Muscle layer of colon (tissue), 2 donors: ENCODE measurements at regions not wholly inside any gene's neighbourhood (a gene's known extent, or its start where the extent isn't known, plus 50 kb on each side); places are given as distances from the start of the nearest gene placed in this dataset.

Source experiments
- H3K27ac ChIP-seq: one replicate; pipeline ENCODE4 v1.7.0; 2013; ENCODE audit warnings: low read depth, mild to moderate bottlenecking, low read length, moderate library complexity
- H3K27me3 ChIP-seq, 2 donors: one replicate each; pipeline ENCODE4 v1.7.0; 2013; ENCODE audit warnings: low read length in 2 of 2, mild to moderate bottlenecking in 2 of 2; ENCODE audit not compliant: insufficient read depth in 2 of 2, control insufficient read depth in 1 of 2
- H3K36me3 ChIP-seq: one replicate; pipeline ENCODE4 v1.7.0; 2013; ENCODE audit warnings: mild to moderate bottlenecking, low read length; ENCODE audit not compliant: insufficient read depth
- H3K4me1 ChIP-seq: one replicate; pipeline ENCODE4 v1.7.0; 2013; ENCODE audit warnings: mild to moderate bottlenecking, low read length; ENCODE audit not compliant: insufficient read depth
- H3K4me3 ChIP-seq, 2 donors: one replicate each; pipeline ENCODE4 v1.7.0; 2013; ENCODE audit warnings: low read length in 2 of 2, low read depth in 1 of 2, mild to moderate bottlenecking in 1 of 2, moderate library complexity in 1 of 2
- H3K9ac ChIP-seq: one replicate; pipeline ENCODE4 v1.7.0; 2013; ENCODE audit warnings: low read length
- H3K9me3 ChIP-seq: one replicate; pipeline ENCODE4 v1.7.0; 2013; ENCODE audit warnings: mild to moderate bottlenecking, low read length
- donor health status: abdominal sarcoma.
- donor health status: Adenocarcinoma of cecum.

DNA sequence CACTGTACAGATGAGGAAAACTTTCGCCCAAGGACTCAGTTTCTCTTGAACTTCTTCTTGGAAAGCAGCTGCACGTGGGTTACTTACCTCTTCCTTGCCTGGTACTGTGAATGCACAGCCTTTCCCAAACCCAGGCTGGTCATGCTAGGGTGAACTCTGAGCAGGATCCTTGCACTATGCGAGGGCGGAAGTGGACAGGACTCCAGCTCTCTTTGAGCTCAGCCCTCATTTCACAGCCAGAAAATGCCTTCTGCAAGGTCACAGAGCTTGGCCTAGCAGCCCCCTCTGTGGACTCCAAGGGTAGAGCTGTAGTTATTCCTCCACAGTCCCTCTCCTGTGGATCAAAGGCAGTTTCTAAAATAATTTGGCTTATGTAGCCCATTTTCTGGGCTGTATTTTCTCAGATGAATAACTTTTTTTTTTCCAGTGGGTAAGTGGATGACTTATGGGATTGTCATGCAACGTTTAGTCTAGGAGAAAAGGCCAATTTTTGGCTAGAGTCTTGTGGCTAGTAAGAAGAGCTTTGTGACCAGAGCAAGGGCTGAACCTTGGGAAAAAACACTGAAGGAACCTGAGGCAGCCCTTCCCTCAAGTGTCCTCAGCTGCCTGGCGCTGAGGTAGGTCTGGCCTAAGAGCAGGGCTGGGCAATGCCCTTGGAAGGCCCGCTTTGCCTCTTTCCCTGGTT lies 172.7 kb downstream of the SCP2D1 start:
- Histone ChIP-seq H3K4me3 (no peak overlapping the region), H3K9ac (no peak overlapping the region), H3K9me3 (no peaks in the 10 kb centered on the region), H3K4me1 (peaks cover 33% of the 10 kb centered on the region), H3K27me3 (no peaks in the 10 kb centered on the region), H3K36me3 (no peaks in the 10 kb centered on the region), H3K27ac (no peak overlapping the region)

DNA sequence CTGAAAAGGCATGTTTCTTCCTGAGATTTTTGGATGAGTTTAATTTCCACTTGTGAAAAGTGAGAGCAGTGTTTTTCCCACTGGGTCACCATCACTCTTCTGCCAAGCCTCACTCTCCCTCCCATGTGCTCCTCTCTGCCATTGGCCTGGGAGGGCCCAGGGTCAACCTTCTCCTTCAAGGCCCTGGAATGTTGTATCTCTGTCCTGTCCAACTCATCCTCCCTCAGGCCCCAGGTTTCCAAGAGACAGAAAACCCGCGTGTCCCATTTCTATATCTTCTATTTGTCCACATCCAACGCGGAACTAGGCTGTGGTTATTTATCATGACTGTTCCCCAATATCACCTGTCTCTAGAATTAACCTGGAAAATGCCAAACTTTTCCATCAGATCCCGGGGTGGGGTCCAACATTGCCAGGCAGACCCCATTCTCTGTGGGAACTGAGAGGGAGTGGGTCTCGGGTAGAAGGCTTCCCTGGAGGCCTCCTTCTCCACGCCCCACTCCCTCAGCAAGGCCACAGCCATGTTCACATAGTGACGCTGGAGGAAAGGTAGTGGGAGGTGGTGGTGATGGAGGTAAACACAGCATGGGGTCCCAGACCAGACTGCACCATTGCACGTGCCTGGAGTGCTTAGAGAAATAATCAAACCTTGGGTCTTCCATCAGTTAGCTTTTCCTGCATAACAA lies 173.5 kb downstream of the SCP2D1 start:
- no peak overlapping the region for H3K4me3 ChIP-seq
- no peaks in the 10 kb centered on the region for H3K36me3 ChIP-seq
- H3K9ac ChIP-seq = no peak overlapping the region
- H3K27me3 ChIP-seq = no peaks in the 10 kb centered on the region
- H3K4me1 ChIP-seq = peaks cover 33% of the 10 kb centered on the region
- no peaks in the 10 kb centered on the region for H3K9me3 ChIP-seq
- no peak overlapping the region for H3K27ac ChIP-seq

GRCh38 chr20:18987781-18988360 lies 174.3 kb downstream of the SCP2D1 start:
- Histone ChIP-seq H3K4me3 (no peak overlapping the region), H3K4me1 (peaks cover 33% of the 10 kb centered on the region), H3K27ac (no peak overlapping the region)

DNA sequence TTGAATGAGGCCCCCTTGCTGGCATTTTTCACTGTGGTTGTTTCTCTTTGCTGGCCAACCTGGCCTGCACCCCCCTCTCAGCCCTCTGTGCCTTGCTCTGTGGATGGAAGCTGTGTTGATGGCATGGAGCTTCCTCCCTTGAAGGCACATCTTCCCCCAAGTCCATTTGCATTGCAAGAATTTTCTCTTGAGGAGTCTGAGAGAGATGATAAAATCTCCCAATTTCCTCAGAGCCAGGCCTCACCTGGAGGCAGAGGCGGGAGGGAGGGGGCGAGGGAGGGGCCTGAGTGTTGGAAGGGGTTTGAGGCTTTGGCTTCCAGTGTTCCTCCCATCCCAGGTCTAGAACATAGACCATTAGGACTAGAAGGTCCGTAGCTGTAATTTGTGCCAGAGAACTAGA lies 175.1 kb downstream of the SCP2D1 start:
- Histone ChIP-seq H3K9me3 (no peaks in the 10 kb centered on the region), H3K27ac (no peak overlapping the region), H3K4me1 (peaks cover 33% of the 10 kb centered on the region), H3K9ac (no peak overlapping the region), H3K36me3 (no peaks in the 10 kb centered on the region), H3K27me3 (no peaks in the 10 kb centered on the region), H3K4me3 (no peak overlapping the region)

More at GRCh38 chr20:18987781-18988360, 174.3 kb downstream of the SCP2D1 start:
- Histone ChIP-seq H3K36me3 (no peaks in the 10 kb centered on the region), H3K9me3 (no peaks in the 10 kb centered on the region), H3K9ac (no peak overlapping the region), H3K27me3 (no peaks in the 10 kb centered on the region)

- Histone ChIP-seq H3K36me3 (no peaks in the 10 kb centered on the region), H3K27ac (peak overlapping the region; percentile 63)
Observed at GRCh38 chr20:18989736-18990474, 176.3 kb downstream of the SCP2D1 start.

GRCh38 chr20:18991012-18991411 lies 177.4 kb downstream of the SCP2D1 start:
- peak overlapping the region; percentile 63 for H3K27ac ChIP-seq

More at GRCh38 chr20:18989736-18990474, 176.3 kb downstream of the SCP2D1 start:
- H3K9me3 ChIP-seq = no peaks in the 10 kb centered on the region
- no peaks in the 10 kb centered on the region for H3K27me3 ChIP-seq
- peaks cover 33% of the 10 kb centered on the region for H3K4me1 ChIP-seq
- no peak overlapping the region for H3K4me3 ChIP-seq
- H3K9ac ChIP-seq = no peak overlapping the region

DNA sequence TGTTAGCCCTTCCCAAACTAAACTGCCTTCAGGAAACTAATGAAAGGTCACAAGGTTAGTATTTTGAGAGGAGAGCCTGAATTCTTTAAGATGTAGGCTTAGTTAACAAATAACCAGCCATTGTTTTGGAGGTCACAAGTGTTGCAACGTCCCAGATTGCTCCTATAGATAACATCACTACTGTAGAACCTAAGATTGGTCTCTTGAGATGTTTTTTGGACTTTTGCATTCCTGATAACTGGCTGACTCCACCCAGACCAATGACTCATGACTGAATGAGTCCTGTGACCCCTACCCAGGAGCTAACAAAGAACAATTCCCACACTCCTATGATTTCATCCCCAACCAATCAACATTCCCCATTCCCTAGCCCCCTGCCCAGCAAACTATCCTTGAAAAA lies 178.8 kb downstream of the SCP2D1 start:
- no peaks in the 10 kb centered on the region for H3K27me3 ChIP-seq
- no peaks in the 10 kb centered on the region for H3K36me3 ChIP-seq
- H3K9me3 ChIP-seq = no peaks in the 10 kb centered on the region
- no peak overlapping the region for H3K27ac ChIP-seq
- H3K4me1 ChIP-seq = peaks cover 15% of the 10 kb centered on the region
- H3K9ac ChIP-seq = no peak overlapping the region
- H3K4me3 ChIP-seq = no peak overlapping the region

More at GRCh38 chr20:18991012-18991411, 177.4 kb downstream of the SCP2D1 start:
- Histone ChIP-seq H3K9ac (no peak overlapping the region), H3K4me3 (no peak overlapping the region), H3K9me3 (no peaks in the 10 kb centered on the region), H3K27me3 (no peaks in the 10 kb centered on the region), H3K4me1 (peaks cover 24% of the 10 kb centered on the region), H3K36me3 (no peaks in the 10 kb centered on the region)

DNA sequence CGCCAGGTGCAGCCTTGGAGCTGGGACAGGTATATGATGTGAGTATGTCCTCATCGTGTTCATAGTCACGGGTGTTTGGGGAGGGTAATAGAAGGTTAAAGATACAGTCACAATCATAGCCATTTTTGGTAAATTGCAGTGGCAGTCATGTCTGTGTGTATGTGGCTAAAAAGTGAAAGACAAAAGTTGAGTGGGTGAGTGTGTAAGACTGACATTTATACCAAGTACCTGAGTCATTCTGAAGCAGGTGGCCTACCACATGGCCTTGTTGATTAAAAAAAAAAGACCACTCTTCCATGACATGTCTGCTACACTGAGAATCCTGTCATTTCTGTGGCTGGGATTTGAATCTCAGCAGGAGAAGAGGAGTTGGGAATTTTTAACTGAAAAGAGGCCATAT lies 181.9 kb downstream of the SCP2D1 start:
- H3K9me3 ChIP-seq = no peaks in the 10 kb centered on the region
- H3K36me3 ChIP-seq = no peaks in the 10 kb centered on the region
- no peak overlapping the region for H3K9ac ChIP-seq
- H3K27ac ChIP-seq = no peak overlapping the region
- no peaks in the 10 kb centered on the region for H3K27me3 ChIP-seq
- peaks cover under 1% of the 10 kb centered on the region for H3K4me1 ChIP-seq
- H3K4me3 ChIP-seq = no peak overlapping the region

DNA sequence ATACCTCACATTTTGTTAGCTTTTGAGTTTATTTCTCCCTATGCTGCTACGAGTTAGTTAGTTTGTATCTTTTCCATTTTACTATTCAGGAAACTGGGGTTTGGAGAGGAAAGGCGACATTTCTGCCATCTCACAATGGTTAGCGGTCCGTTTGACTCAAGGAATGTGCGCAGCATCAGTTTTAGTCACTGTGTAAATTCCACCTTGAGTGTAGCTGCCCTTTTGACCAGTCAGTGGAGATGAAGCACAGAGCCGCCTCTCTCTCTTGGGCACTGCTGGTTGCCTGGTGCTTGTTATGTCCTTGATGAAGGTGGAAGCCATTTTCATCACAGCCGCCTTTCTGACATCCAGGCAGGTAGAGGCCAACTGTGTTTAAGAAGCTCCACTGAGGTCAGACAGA lies 185.5 kb downstream of the SCP2D1 start:
- no peak overlapping the region for H3K27ac ChIP-seq
- H3K9me3 ChIP-seq = no peaks in the 10 kb centered on the region
- H3K9ac ChIP-seq = no peak overlapping the region
- no peaks in the 10 kb centered on the region for H3K36me3 ChIP-seq
- no peaks in the 10 kb centered on the region for H3K27me3 ChIP-seq
- no peaks in the 10 kb centered on the region for H3K4me1 ChIP-seq
- no peak overlapping the region for H3K4me3 ChIP-seq

- Histone ChIP-seq H3K4me1 (no peaks in the 10 kb centered on the region), H3K27me3 (no peaks in the 10 kb centered on the region), H3K27ac (no peak overlapping the region), H3K36me3 (no peaks in the 10 kb centered on the region), H3K4me3 (no peak overlapping the region), H3K9me3 (no peaks in the 10 kb centered on the region), H3K9ac (no peak overlapping the region)
Observed at GRCh38 chr20:19000078-19000477, 186.5 kb downstream of the SCP2D1 start.

- no peak overlapping the region for H3K9ac ChIP-seq
- H3K4me1 ChIP-seq = no peaks in the 10 kb centered on the region
- no peaks in the 10 kb centered on the region for H3K27me3 ChIP-seq
- H3K9me3 ChIP-seq = no peaks in the 10 kb centered on the region
- no peak overlapping the region for H3K27ac ChIP-seq
- no peak overlapping the region for H3K4me3 ChIP-seq
- no peaks in the 10 kb centered on the region for H3K36me3 ChIP-seq
Observed at GRCh38 chr20:19001177-19001576, 187.6 kb downstream of the SCP2D1 start.
